Inflammatory macrophage (primary cell): ENCODE measurements at regions not wholly inside any gene's neighbourhood (a gene's known extent, or its start where the extent isn't known, plus 50 kb on each side); places are given as distances from the start of the nearest gene placed in this dataset.
"Not testable (repeated sequence)": the region's sequence is repeated elsewhere in the genome, so short reads cannot be mapped to it uniquely, and the experiment has no call there.

ENCODE experiments used
- DNase-seq, 2 donors: peaks; one replicate each; pipeline ENCODE4 v3.0.0-alpha.2; 2020 to 2022

DNA sequence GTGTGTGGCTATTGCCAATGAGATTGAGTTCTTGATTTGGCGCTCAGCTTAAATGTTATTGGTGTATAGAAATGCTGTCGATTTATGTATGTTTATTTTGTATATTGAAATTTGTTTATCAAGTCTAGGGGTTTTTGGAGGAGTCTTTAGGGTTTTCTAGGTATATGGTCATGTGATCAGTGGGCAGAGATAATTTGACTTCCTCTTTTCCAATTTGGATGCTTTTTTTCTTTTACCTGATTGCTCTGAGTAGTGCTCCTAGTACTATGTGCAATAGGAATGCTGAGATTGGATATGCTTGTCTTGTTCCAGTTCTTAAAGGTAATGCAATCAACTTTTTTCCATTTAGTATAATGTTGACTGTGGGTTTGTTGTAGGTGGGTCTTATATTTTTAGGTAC lies 99.8 kb upstream of the PMCH start:
- DNase-seq, result no peak

DNA sequence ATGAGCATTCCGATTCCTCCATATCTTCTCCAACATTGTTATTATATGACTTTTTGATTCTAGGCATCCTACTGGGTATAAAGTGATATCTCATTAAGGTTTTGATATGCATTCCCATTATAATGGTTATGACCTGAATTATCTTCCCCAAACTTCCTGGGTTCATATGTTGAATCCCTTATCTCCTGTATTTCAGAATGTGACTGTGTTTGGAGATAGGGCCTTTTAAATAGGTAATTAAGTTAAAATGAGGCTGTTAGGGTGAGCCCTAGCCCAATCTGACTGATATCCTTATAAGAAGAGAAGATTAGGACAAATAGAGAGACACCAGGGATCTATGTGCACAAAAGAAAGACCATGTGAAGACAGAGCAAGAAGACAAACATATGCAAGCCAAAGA lies 96.9 kb upstream of the PMCH start:
- no peak for DNase-seq

DNA sequence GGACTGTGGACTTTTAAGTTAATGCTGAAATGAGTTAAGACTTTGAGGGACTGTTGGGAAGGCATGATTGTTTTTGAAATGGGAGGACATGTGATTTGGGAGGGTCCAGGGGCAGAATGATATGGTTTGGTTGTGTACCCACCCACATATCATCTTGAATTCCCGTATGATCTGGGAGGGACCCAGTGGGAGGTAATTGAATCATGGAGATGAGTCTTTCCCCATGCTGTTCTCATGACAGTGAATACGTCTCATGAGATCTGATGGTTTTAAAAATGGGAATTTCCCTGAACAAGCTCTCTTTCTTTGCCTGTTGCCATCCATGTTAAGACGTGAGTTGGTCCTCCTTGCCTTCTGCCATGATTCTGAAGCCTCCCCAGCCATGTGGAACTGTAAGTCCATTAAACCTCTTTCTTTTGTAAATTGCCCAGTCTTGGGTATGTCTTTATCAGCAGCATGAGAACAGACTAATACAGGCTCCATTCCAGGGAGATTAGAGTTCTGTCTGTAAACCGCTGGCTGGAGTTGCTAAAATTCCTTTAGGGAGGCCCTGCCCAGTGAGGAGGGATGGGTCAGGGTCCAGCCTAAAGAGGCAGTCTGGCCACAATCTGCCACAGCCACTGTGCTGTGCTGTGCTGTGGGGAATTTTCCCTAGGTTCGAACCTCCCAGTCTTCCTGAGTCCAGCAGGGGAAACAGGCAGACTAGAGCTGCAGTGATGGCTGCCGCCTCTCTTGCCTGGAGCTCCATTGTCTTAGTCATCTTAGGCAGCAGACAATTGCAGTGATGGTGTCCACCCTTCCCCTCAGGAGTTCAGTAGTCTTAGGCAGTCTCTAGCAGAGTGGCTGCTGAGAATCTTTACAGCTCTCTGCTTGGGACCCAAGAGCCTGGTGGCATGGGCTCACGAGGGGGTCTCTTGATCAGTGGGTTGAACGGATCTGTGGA lies 94.1 kb upstream of the PMCH start:
- peak; percentile 2 to 39 for DNase-seq

DNA sequence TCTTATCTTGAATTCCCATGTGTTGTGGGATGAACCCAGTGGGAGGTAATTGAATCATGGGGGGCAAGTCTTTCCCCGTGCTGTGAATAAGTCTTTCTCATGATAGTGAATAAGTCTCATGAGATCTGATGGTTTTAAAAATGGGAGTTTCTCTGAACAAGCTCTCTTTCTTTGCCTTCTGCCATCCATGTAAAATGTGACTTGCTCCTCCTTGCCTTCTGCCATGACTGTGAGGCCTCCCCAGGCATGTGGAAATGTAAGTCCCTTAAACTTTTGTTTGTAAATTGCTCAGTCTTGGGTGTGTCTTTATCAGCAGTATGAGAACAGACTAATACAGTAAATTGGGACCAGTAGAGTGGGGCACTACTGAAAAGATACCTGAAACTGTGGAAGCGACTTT lies 92.1 kb upstream of the PMCH start:
- DNase-seq, result not testable (repeated sequence)

DNA sequence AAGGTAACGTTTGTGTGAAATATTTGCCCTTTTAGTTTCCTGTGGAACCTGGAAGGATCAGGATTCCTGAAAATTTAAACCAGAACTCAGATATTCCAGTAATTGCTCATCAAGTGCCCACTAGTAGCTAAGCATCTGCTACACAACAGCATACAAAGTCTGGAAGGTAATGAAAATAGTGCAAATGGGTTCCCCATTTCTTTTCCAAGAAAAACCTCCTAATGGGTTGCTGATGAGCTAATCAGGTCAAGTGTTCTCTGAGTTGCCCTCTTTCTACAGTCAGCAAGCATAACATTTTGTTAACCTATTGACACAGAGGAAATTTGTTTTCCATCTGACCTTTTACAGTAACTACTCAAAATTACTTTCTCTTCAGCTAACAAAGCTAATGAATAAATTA lies 83.6 kb upstream of the PMCH start:
- DNase-seq, result peak; percentile 14 to 69

DNA sequence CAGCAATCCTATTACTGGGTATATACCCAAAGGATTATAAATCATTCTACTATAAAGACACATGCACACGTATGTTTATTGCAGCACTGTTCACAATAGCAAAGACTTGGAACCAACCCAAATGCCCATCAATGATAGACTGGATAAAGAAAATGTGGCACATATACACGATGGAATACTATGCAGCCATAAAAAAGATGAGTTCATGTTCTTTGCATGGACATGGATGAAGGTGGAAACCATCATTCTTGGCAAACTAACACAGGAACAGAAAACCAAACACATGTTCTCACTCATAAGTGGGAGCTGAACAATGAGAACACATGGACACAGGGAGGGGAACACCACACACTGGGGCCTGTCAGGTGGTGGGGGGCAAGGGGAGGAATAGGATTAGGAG lies 58.1 kb upstream of the PMCH start:
- DNase-seq, result not testable (repeated sequence)

DNA sequence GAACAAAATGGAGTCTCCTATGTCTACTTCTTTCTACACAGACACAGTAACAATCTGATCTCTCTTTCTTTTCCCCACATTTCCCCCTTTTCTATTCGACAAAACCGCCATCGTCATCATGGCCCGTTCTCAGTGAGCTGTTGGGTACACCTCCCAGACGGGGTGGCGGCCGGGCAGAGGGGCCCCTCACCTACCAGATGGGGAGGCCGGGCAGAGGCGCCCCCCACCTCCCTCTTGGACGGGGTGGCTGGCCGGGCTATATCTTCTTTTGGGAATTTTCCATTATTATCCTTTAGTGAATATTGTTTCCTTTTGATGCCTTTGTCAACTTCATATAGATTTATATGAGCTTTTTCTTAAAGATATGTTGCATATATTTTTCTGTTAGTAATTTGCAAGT lies 53.4 kb upstream of the PMCH start:
- not testable (repeated sequence) for DNase-seq

DNA sequence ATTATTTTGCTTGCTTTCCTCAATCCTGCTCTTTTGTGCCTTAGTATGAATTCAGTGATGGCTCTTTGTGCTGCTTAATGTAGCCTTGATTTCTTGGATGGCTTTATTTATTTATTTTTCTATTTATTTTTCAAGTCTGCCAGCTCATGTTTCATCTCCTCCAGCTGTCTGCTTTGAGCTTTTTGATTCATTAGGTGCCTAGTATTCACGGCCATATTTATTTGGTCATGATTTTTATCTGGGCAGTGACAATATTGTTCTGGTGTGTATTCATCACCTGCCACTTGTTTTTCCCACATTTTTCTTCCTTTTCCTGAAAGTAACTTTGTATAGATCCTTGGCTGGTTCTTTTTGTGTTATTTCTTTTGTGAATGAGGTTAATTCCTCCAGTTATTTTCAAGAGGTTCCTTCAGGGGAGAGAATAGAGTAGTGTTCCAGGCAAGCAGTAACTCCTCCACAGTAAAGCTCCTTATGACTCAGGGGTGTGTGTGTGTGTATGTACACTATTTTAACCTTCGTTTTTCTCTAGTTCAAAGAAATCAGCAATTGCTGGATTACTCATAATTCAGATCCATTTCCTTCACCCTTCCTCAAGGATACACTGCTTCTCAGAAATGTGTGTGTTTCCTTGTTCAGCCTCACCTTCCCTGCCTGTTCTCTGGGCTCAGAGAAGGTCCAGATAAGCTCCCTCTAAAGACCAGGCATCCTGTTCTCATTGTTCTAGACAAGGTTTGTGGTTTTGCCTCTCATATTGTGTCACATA lies 51.6 kb upstream of the PMCH start:
- DNase-seq, result no peak
